ENCODE measurements at regions not wholly inside any gene's neighbourhood (a gene's known extent, or its start where the extent isn't known, plus 50 kb on each side); places are given as distances from the start of the nearest gene placed in this dataset.
"Not testable (repeated sequence)": the region's sequence is repeated elsewhere in the genome, so short reads cannot be mapped to it uniquely, and the experiment has no call there.

GRCh38 chr9:27828908-27829307, 255.6 kb upstream of the C9orf72 start:
- H3K27ac ChIP-seq = no peak overlapping the region
- DNase-seq = no peak
- no peaks in the 10 kb centered on the region for H3K27me3 ChIP-seq
- TF ChIP-seq, protein P1, sequence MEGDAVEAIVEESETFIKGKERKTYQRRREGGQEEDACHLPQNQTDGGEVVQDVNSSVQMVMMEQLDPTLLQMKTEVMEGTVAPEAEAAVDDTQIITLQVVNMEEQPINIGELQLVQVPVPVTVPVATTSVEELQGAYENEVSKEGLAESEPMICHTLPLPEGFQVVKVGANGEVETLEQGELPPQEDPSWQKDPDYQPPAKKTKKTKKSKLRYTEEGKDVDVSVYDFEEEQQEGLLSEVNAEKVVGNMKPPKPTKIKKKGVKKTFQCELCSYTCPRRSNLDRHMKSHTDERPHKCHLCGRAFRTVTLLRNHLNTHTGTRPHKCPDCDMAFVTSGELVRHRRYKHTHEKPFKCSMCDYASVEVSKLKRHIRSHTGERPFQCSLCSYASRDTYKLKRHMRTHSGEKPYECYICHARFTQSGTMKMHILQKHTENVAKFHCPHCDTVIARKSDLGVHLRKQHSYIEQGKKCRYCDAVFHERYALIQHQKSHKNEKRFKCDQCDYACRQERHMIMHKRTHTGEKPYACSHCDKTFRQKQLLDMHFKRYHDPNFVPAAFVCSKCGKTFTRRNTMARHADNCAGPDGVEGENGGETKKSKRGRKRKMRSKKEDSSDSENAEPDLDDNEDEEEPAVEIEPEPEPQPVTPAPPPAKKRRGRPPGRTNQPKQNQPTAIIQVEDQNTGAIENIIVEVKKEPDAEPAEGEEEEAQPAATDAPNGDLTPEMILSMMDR (IDR thresholded peaks at IDR 0.05) = no peak
- no peaks in the 10 kb centered on the region for H3K36me3 ChIP-seq
- no peaks in the 10 kb centered on the region for H3K4me1 ChIP-seq
- no peak overlapping the region for H3K4me3 ChIP-seq
- no peak for ATAC-seq
- H3K9me3 ChIP-seq = peaks cover 0 to 4% (median 0%) of the 10 kb centered on the region in 11 donors
- WGBS, 2 donors = 75 to 78% methylated on average over 4 of the region's 4 CpGs
- intact Hi-C loops (cut with DNase I) = loop anchor here in 1 of 10 donors (10.0 kb wide), 1 partner anchor 66 kb away; no protein-coding TSS in a partner anchor

GRCh38 chr9:27829621-27830020, 256.3 kb upstream of the C9orf72 start:
- Histone ChIP-seq H3K27me3 (no peaks in the 10 kb centered on the region), H3K27ac (no peak overlapping the region), H3K4me3 (no peak overlapping the region), H3K9me3 (peaks cover 0 to 4% (median 0%) of the 10 kb centered on the region in 11 donors), H3K36me3 (no peaks in the 10 kb centered on the region), H3K4me1 (no peaks in the 10 kb centered on the region)
- no peak for DNase-seq
- intact Hi-C loops (cut with DNase I) = loop anchor here in 1 of 10 donors (10.0 kb wide), 1 partner anchor 65 kb away; no protein-coding TSS in a partner anchor
- no peak for ATAC-seq
- 74 to 75% methylated on average over 1 of the region's 1 CpG for WGBS, 2 donors
- TF ChIP-seq, protein P1 (IDR thresholded peaks at IDR 0.05) = no peak

- intact Hi-C loops (cut with DNase I); ATAC-seq; H3K4me1 ChIP-seq; DNase-seq; H3K27me3 ChIP-seq; H3K36me3 ChIP-seq; H3K4me3 ChIP-seq; H3K9me3 ChIP-seq; H3K27ac ChIP-seq: not testable (repeated sequence)
- 75 to 81% methylated on average over 3 of the region's 3 CpGs for WGBS, 2 donors
These were observed 258.8 kb upstream of the C9orf72 start for GRCh38 chr9:27832108-27832507.

- intact Hi-C loops (cut with DNase I) = no loop called here
- ATAC-seq (peak in 1 of 8 donors; percentile 10), DNase-seq (no peak)
- Histone ChIP-seq H3K36me3 (no peaks in the 10 kb centered on the region), H3K27me3 (no peaks in the 10 kb centered on the region), H3K27ac (no peak overlapping the region), H3K4me3 (no peak overlapping the region), H3K4me1 (no peaks in the 10 kb centered on the region), H3K9me3 (peaks cover 0 to 4% (median 0%) of the 10 kb centered on the region in 11 donors)
- TF ChIP-seq, protein P1 (IDR thresholded peaks at IDR 0.05) = no peak
- 74 to 75% methylated on average over 3 of the region's 3 CpGs for WGBS, 2 donors
These were observed 262.0 kb upstream of the C9orf72 start for GRCh38 chr9:27835286-27835685.

DNA sequence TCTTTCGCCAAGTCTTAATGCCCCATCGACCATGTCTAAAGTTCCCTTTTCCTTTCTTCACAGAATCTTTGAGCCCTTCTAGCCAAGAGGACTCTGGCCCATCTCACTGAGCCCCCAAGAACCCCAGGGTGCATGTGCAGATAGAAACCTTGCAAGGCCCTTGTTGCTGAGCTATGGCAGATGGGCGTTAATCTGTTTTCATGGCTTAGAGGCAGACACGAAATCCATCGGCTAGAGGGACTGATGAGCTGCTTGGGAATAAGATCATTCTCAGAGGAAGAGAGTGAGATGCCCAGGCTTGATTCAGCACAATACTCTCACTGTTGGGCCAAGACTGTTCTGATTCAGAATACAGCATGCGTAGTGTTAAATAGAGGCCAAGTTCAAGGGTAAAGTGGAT, 262.5 kb upstream of the C9orf72 start:
- Histone ChIP-seq H3K27me3 (no peaks in the 10 kb centered on the region), H3K9me3 (peaks cover 0 to 4% (median 0%) of the 10 kb centered on the region in 11 donors), H3K27ac (no peak overlapping the region), H3K4me3 (no peak overlapping the region), H3K4me1 (no peaks in the 10 kb centered on the region), H3K36me3 (no peaks in the 10 kb centered on the region)
- DNase-seq (no peak), ATAC-seq (no peak)
- 75 to 79% methylated on average over 6 of the region's 6 CpGs for WGBS, 2 donors
- intact Hi-C loops (cut with DNase I) = no loop called here
- TF ChIP-seq, protein P1 (IDR thresholded peaks at IDR 0.05) = no peak
